ENCODE measurements at regions not wholly inside any gene's neighbourhood (a gene's known extent, or its start where the extent isn't known, plus 50 kb on each side); places are given as distances from the start of the nearest gene placed in this dataset.

GRCh38 chr18:40956213-40956612, 998.8 kb upstream of the PIK3C3 start:
- ChIA-PET POLR2A (no interaction called here), CTCF (no interaction called here)
- Mint-ChIP-seq H3K4me1 (ENCODE audit: insufficient read depth, unreplicated experiment) (no peaks in the 10 kb centered on the region), H3K27me3 (ENCODE audit: insufficient read depth, unreplicated experiment) (no peaks in the 10 kb centered on the region), H3K4me3 (ENCODE audit: unreplicated experiment) (no peak overlapping the region), H3K36me3 (ENCODE audit: insufficient read depth, unreplicated experiment) (no peaks in the 10 kb centered on the region), H3K27ac (ENCODE audit: low read depth, unreplicated experiment) (no peak overlapping the region), H3K9me3 (ENCODE audit: unreplicated experiment) (peaks cover 8% of the 10 kb centered on the region)
- intact Hi-C loops (cut with micrococcal nuclease), result no loop called here
- DNase-seq (ENCODE audit: unreplicated experiment), result no peak
- no TSS peak for BruUV-seq (replicated peaks)
- TF ChIP-seq CTCF (IDR thresholded peaks at IDR 0.05; ENCODE audit: unreplicated experiment), result no peak

- intact Hi-C loops (cut with micrococcal nuclease), result no loop called here
- no peak for DNase-seq (ENCODE audit: unreplicated experiment)
- POLR2A ChIA-PET, result no interaction called here
- H3K4me3 Mint-ChIP-seq (ENCODE audit: unreplicated experiment), result no peak overlapping the region
- no peaks in the 10 kb centered on the region for H3K36me3 Mint-ChIP-seq (ENCODE audit: insufficient read depth, unreplicated experiment)
- H3K4me1 Mint-ChIP-seq (ENCODE audit: insufficient read depth, unreplicated experiment), result no peaks in the 10 kb centered on the region
- TF ChIP-seq CTCF (IDR thresholded peaks at IDR 0.05; ENCODE audit: unreplicated experiment), result no peak
- peaks cover 8% of the 10 kb centered on the region for H3K9me3 Mint-ChIP-seq (ENCODE audit: unreplicated experiment)
- CTCF ChIA-PET, result no interaction called here
- no peaks in the 10 kb centered on the region for H3K27me3 Mint-ChIP-seq (ENCODE audit: insufficient read depth, unreplicated experiment)
- no TSS peak for BruUV-seq (replicated peaks)
- no peak overlapping the region for H3K27ac Mint-ChIP-seq (ENCODE audit: low read depth, unreplicated experiment)
Observed at GRCh38 chr18:40955351-40955750, 999.7 kb upstream of the PIK3C3 start.

GRCh38 chr18:40949114-40949950, 1005.7 kb upstream of the PIK3C3 start:
- Mint-ChIP-seq H3K4me3 (ENCODE audit: unreplicated experiment) (no peak overlapping the region), H3K4me1 (ENCODE audit: insufficient read depth, unreplicated experiment) (peaks cover 5% of the 10 kb centered on the region), H3K27ac (ENCODE audit: low read depth, unreplicated experiment) (no peak overlapping the region), H3K36me3 (ENCODE audit: insufficient read depth, unreplicated experiment) (no peaks in the 10 kb centered on the region), H3K27me3 (ENCODE audit: insufficient read depth, unreplicated experiment) (no peaks in the 10 kb centered on the region), H3K9me3 (ENCODE audit: unreplicated experiment) (peaks cover 8% of the 10 kb centered on the region)
- intact Hi-C loops (cut with micrococcal nuclease), result no loop called here
- TF ChIP-seq CTCF (IDR thresholded peaks at IDR 0.05; ENCODE audit: unreplicated experiment), result no peak
- DNase-seq (ENCODE audit: unreplicated experiment), result no peak
- no TSS peak for BruUV-seq (replicated peaks)
- POLR2A ChIA-PET, result interaction anchor here (0.6 to 0.7 kb wide), 2 partner anchors 35 to 171 kb away, joined by 3 to 4 read pairs; no protein-coding TSS in a partner anchor
- CTCF ChIA-PET, result no interaction called here

GRCh38 chr18:40944576-40944975, 1010.5 kb upstream of the PIK3C3 start:
- peaks cover 5% of the 10 kb centered on the region for H3K4me1 Mint-ChIP-seq (ENCODE audit: insufficient read depth, unreplicated experiment)
- H3K27ac Mint-ChIP-seq (ENCODE audit: low read depth, unreplicated experiment), result no peak overlapping the region
- no peak for TF ChIP-seq CTCF (IDR thresholded peaks at IDR 0.05; ENCODE audit: unreplicated experiment)
- BruUV-seq (replicated peaks), result no TSS peak
- no peak overlapping the region for H3K4me3 Mint-ChIP-seq (ENCODE audit: unreplicated experiment)
- ChIA-PET CTCF (interaction anchor here (0.8 kb wide), 1 partner anchor 13 kb away, joined by 4 read pairs; no protein-coding TSS in a partner anchor), POLR2A (interaction anchor here (0.9 kb wide), 1 partner anchor 10 kb away, joined by 3 read pairs; no protein-coding TSS in a partner anchor)
- DNase-seq (ENCODE audit: unreplicated experiment), result no peak
- no peaks in the 10 kb centered on the region for H3K27me3 Mint-ChIP-seq (ENCODE audit: insufficient read depth, unreplicated experiment)
- H3K36me3 Mint-ChIP-seq (ENCODE audit: insufficient read depth, unreplicated experiment), result no peaks in the 10 kb centered on the region
- H3K9me3 Mint-ChIP-seq (ENCODE audit: unreplicated experiment), result no peaks in the 10 kb centered on the region
- intact Hi-C loops (cut with micrococcal nuclease), result no loop called here

All from MCF 10A (cell line).